MM.1S (cell line): ENCODE measurements at regions not wholly inside any gene's neighbourhood (a gene's known extent, or its start where the extent isn't known, plus 50 kb on each side); places are given as distances from the start of the nearest gene placed in this dataset.
"Not testable (repeated sequence)": the region's sequence is repeated elsewhere in the genome, so short reads cannot be mapped to it uniquely, and the experiment has no call there.

Experiments used
- EZH2 ChIP-seq: fragments of 300-600 bp; sonication (generic); optimal IDR thresholded peaks from 2 replicates; pipeline ENCODE3; 2017; ENCODE audit warnings: low read depth, mild to moderate bottlenecking, antibody characterized with exemption, low read length, mixed read lengths
- TF ChIP-seq, protein P1 (sequence below): fragments of 300-600 bp; sonication (generic); IDR thresholded peaks from 2 replicates; pipeline ENCODE4 v1.5.1; 2016; ENCODE audit warnings: antibody characterized with exemption, low read length, mixed read lengths

DNA sequence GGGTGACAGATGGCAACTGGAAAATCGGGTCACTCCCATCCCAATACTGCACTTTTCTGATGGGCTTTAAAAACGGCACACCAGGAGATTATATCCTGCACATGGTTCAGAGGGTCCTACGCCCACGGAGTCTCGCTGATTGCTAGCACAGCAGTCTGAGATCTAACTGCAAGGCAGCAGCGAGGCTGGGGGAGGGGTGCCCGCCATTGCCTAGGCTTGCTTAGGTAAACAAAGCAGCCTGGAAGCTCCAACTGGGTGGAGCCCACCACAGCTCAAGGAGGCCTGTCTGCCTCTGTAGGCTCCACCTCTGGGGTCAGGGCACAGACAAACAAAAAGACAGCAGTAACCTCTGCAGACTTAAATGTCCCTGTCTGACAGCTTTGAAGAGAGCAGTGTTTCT is 158.7 kb upstream of the MOCS2 start:
- TF ChIP-seq, protein P1, sequence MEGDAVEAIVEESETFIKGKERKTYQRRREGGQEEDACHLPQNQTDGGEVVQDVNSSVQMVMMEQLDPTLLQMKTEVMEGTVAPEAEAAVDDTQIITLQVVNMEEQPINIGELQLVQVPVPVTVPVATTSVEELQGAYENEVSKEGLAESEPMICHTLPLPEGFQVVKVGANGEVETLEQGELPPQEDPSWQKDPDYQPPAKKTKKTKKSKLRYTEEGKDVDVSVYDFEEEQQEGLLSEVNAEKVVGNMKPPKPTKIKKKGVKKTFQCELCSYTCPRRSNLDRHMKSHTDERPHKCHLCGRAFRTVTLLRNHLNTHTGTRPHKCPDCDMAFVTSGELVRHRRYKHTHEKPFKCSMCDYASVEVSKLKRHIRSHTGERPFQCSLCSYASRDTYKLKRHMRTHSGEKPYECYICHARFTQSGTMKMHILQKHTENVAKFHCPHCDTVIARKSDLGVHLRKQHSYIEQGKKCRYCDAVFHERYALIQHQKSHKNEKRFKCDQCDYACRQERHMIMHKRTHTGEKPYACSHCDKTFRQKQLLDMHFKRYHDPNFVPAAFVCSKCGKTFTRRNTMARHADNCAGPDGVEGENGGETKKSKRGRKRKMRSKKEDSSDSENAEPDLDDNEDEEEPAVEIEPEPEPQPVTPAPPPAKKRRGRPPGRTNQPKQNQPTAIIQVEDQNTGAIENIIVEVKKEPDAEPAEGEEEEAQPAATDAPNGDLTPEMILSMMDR: not testable (repeated sequence)
- TF ChIP-seq EZH2: not testable (repeated sequence)
